ENCODE measurements at regions not wholly inside any gene's neighbourhood (a gene's known extent, or its start where the extent isn't known, plus 50 kb on each side); places are given as distances from the start of the nearest gene placed in this dataset.

DNA sequence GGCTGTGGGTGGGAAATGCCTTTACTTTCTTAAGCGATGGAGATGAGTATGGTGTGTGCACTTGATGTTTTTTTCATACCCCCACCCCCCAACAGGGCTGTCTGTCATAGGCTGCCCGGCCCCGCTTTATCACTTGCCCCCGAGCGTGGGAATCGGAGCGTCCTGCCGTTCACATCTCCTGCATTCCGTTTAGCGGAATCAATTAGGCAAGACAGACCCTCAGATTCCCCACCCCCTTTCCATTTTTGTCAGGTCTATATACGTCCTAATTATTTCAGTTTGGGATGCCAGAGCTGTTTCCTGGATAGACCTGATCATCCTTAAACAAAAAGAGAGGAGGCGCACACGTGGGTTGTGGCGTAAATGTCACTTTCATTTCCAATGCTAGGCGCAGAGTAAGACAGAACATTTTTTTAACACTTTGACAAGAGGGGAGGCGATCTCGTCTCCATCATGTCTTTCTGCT is 217.2 kb downstream of the MEF2C start:
- TF ChIP-seq CTCF (conservative IDR thresholded peaks at IDR 0.05; ENCODE audit: low read depth, low read length) (no peak), POLR2A (IDR thresholded peaks at IDR 0.05; ENCODE audit: low read depth, low read length) (no peak), MXI1 (IDR thresholded peaks at IDR 0.05; ENCODE audit: borderline replicate concordance, low read depth, low read length) (no peak), RCOR1 (IDR thresholded peaks at IDR 0.05; ENCODE audit: insufficient replicate concordance, low read length) (no peak), NFE2L2 (IDR thresholded peaks at IDR 0.05; ENCODE audit: low read depth, low read length) (no peak), MAFK (IDR thresholded peaks at IDR 0.05; ENCODE audit: low read depth, low read length) (no peak), RFX5 (IDR thresholded peaks at IDR 0.05; ENCODE audit: low read depth, low read length) (no peak), RAD21 (IDR thresholded peaks at IDR 0.05; ENCODE audit: low read length) (no peak), FOS (IDR thresholded peaks at IDR 0.05; ENCODE audit: low read depth, low read length) (no peak)
- TF ChIP-seq, protein P1, sequence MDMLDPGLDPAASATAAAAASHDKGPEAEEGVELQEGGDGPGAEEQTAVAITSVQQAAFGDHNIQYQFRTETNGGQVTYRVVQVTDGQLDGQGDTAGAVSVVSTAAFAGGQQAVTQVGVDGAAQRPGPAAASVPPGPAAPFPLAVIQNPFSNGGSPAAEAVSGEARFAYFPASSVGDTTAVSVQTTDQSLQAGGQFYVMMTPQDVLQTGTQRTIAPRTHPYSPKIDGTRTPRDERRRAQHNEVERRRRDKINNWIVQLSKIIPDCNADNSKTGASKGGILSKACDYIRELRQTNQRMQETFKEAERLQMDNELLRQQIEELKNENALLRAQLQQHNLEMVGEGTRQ (IDR thresholded peaks at IDR 0.05; ENCODE audit: low read depth, low read length): no peak

All from IMR-90 (cell line).